Left ventricle myocardium inferior (tissue), 1 donor: ENCODE measurements at regions not wholly inside any gene's neighbourhood (a gene's known extent, or its start where the extent isn't known, plus 50 kb on each side); places are given as distances from the start of the nearest gene placed in this dataset.

Experiments used
- DNase-seq: peaks from one replicate; pipeline ENCODE4 v3.0.0-alpha.2; 2020
- H3K27ac ChIP-seq: fragments of 200-600 bp; replicated peaks from 2 replicates; pipeline ENCODE4 v1.8.0; 2021
- H3K27me3 ChIP-seq: fragments of 200-600 bp; 2 replicates; pipeline ENCODE4 v1.8.0; 2021; ENCODE audit warnings: low read depth
- H3K36me3 ChIP-seq: fragments of 200-600 bp; 2 replicates; pipeline ENCODE4 v1.8.0; 2021
- H3K4me1 ChIP-seq: fragments of 200-600 bp; 2 replicates; pipeline ENCODE4 v1.8.0; 2021
- H3K4me3 ChIP-seq: fragments of 200-600 bp; 2 replicates; pipeline ENCODE4 v1.8.0; 2021; ENCODE audit warnings: mild to moderate bottlenecking, moderate library complexity
- H3K9me3 ChIP-seq: fragments of 200-600 bp; replicated peaks from 2 replicates; pipeline ENCODE4 v1.8.0; 2021
- intact Hi-C: fragments of 100-400 bp; cut with micrococcal nuclease; formaldehyde crosslinking; loops from one replicate; pipeline ENCODE4 v1.11.0; 2022
- TF ChIP-seq, protein P1 (sequence below): fragments of 200-600 bp; IDR thresholded peaks from 2 replicates; pipeline ENCODE4 v1.8.0; 2021; ENCODE audit warnings: antibody characterized with exemption, mild to moderate bottlenecking, borderline replicate concordance
- donor health status: DM: no; HTN: yes; CAD: no; lungs with severe emphysema.

DNA sequence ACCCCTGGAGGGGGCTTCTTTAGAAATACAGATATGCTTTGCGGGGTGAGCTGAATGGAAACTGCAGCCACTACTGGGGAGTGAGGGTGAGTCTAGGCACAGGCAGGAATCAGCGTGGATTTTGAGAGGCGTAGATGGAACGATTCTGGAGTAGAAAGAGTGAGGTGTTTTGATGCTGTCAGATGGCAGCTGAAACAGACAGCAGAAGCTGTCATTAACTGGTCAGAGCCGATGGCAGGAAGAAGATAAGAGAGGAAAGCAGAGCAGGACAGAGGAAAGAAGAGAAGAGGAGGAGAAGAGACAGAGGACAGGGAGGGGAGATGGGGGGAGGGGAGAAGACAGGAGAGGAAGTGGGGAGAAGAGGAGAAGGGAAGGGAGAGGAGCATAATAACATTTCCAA lies 138.5 kb downstream of the LRIG2 start:
- Histone ChIP-seq H3K27me3 (peaks cover 51% of the 10 kb centered on the region), H3K9me3 (peaks cover 6% of the 10 kb centered on the region), H3K4me1 (no peaks in the 10 kb centered on the region), H3K4me3 (no peak overlapping the region), H3K27ac (no peak overlapping the region), H3K36me3 (no peaks in the 10 kb centered on the region)
- intact Hi-C loops: no loop called here
- TF ChIP-seq, protein P1, sequence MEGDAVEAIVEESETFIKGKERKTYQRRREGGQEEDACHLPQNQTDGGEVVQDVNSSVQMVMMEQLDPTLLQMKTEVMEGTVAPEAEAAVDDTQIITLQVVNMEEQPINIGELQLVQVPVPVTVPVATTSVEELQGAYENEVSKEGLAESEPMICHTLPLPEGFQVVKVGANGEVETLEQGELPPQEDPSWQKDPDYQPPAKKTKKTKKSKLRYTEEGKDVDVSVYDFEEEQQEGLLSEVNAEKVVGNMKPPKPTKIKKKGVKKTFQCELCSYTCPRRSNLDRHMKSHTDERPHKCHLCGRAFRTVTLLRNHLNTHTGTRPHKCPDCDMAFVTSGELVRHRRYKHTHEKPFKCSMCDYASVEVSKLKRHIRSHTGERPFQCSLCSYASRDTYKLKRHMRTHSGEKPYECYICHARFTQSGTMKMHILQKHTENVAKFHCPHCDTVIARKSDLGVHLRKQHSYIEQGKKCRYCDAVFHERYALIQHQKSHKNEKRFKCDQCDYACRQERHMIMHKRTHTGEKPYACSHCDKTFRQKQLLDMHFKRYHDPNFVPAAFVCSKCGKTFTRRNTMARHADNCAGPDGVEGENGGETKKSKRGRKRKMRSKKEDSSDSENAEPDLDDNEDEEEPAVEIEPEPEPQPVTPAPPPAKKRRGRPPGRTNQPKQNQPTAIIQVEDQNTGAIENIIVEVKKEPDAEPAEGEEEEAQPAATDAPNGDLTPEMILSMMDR: no peak
- no peak for DNase-seq

DNA sequence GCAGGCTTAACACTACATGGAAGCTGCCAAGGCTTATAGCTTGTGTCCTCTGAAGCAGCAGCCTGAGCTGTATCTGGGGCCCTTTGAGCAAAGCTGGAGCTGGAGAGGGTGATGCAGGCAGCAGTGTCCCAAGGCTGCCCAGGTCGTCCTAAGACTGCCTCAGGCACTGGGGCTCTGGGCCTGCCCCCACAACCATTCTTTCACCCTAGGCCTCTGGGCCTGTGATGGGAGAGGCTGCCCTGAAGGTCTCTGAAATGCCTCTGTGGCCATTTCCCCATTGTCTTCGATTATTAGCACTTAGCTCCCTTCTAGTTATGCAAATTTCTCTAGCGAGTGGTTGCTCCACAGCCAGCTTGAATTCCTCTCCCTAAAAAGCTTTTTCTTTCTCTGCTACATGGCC lies 142.0 kb downstream of the LRIG2 start:
- DNase-seq: no peak
- no peak overlapping the region for H3K4me3 ChIP-seq
- no peak overlapping the region for H3K27ac ChIP-seq
- intact Hi-C loops: no loop called here
- H3K9me3 ChIP-seq: peaks cover 6% of the 10 kb centered on the region
- no peaks in the 10 kb centered on the region for H3K36me3 ChIP-seq
- TF ChIP-seq, protein P1: no peak
- H3K27me3 ChIP-seq: peaks cover 25% of the 10 kb centered on the region
- H3K4me1 ChIP-seq: no peaks in the 10 kb centered on the region

DNA sequence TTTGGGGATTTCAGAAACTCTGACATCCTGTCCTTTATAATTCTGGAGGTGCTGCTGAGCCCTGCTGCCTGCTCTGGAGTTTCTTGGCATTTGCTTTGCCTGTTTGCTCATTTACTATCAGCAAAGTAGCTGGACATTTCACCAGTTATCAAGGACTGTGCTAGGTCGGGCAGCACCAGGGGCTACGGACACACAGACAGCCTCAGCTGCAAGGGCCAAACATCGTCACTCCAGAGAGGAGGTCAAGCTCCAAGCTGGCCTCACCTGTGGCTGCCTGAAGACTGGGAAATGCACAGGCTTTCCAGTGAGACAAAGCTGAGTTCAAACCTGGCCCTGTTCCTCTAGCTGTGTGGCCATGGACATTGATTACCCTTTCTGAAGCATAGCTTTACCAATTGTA lies 143.7 kb downstream of the LRIG2 start:
- no peak overlapping the region for H3K27ac ChIP-seq
- no peaks in the 10 kb centered on the region for H3K4me1 ChIP-seq
- peaks cover 9% of the 10 kb centered on the region for H3K27me3 ChIP-seq
- no peak overlapping the region for H3K4me3 ChIP-seq
- peaks cover 6% of the 10 kb centered on the region for H3K9me3 ChIP-seq
- TF ChIP-seq, protein P1: no peak
- H3K36me3 ChIP-seq: no peaks in the 10 kb centered on the region
- DNase-seq: no peak
- intact Hi-C loops: no loop called here

DNA sequence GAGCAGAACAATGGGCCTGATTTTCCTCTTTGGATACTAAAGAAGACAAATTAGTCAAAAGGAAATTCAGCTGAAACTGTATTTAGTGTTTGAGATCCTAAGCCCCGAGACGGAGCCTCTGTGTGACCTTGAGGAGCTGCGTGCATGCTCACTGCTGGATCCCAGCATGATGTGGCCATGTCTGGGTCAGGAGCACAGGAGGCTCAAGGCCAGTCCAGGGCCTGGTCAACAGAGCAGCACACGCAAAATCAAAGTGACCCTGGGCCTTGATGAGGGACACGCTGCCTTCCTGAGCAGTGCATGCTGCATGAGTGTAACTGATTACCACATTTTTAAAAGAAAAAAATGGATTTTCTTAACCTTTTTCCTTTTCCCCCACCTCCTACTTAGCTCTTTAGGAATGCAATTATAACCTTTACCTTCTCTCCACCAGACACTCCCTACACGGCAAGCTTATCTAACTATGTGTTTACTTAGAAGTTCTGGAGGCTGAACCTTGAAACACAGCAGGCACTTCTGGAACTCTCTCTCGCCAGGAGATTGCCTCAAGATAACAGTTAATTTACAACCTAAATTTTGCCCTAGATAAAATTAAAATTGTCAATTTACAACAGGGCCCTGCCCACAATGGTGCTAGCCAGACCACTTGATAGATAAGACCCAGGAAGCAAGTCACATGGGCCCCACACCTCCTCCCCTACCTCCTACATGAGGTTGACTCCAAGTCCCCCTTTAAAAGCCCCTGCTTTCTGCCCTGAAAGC lies 144.6 kb downstream of the LRIG2 start:
- H3K4me1 ChIP-seq: no peaks in the 10 kb centered on the region
- no peak overlapping the region for H3K4me3 ChIP-seq
- TF ChIP-seq, protein P1: no peak
- peaks cover 6% of the 10 kb centered on the region for H3K9me3 ChIP-seq
- no peaks in the 10 kb centered on the region for H3K36me3 ChIP-seq
- DNase-seq: no peak
- intact Hi-C loops: no loop called here
- no peaks in the 10 kb centered on the region for H3K27me3 ChIP-seq
- H3K27ac ChIP-seq: no peak overlapping the region

DNA sequence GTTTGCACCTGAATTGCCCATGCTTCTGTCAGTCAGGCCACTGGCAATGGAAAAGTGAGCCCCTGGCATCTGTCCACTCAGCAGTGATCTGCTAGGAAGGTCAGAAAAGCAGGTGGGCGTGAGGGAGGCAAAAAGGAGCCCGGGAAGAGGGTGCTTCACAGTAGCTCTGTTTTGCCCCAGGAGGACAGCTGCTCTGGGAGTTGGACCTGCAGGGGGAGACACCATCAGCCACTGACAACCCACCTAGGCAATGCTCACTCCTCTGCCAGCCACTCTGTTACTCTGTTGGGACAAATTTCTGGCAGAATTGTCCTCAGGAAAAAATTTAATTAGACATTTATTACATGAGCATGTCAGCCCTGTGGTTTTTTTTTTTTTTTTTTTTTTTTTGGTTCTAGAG lies 146.4 kb downstream of the LRIG2 start:
- Histone ChIP-seq H3K36me3 (no peaks in the 10 kb centered on the region), H3K4me3 (no peak overlapping the region), H3K27me3 (no peaks in the 10 kb centered on the region), H3K9me3 (peaks cover 6% of the 10 kb centered on the region), H3K27ac (no peak overlapping the region), H3K4me1 (no peaks in the 10 kb centered on the region)
- no peak for DNase-seq
- TF ChIP-seq, protein P1: peak; percentile 35
- intact Hi-C loops: no loop called here
